Ovary (tissue), 7 donors: ENCODE measurements at regions not wholly inside any gene's neighbourhood (a gene's known extent, or its start where the extent isn't known, plus 50 kb on each side); places are given as distances from the start of the nearest gene placed in this dataset.
"Not testable (repeated sequence)": the region's sequence is repeated elsewhere in the genome, so short reads cannot be mapped to it uniquely, and the experiment has no call there.

Experiments used
- DNase-seq, 5 donors: peaks; one replicate each; pipeline ENCODE4 v3.0.0-alpha.2; 2019 to 2020
- H3K27ac ChIP-seq, 2 donors: fragments of 200-600 bp; one replicate each; pipeline versions ENCODE4 v1.5.1 to v1.8.0; 2019 to 2022
- H3K27me3 ChIP-seq: fragments of 200-600 bp; one replicate; pipeline ENCODE4 v1.8.0; 2022
- H3K36me3 ChIP-seq: fragments of 200-600 bp; sonication (generic); one replicate; pipeline ENCODE4 v1.5.1; 2019
- H3K4me1 ChIP-seq: one replicate; pipeline ENCODE4 v1.8.1; 2013; ENCODE audit warnings: mild to moderate bottlenecking, moderate library complexity; ENCODE audit not compliant: insufficient read depth
- H3K4me3 ChIP-seq: fragments of 200-600 bp; sonication (generic); one replicate; pipeline ENCODE4 v1.5.1; 2017
- H3K9me3 ChIP-seq, 2 donors: fragments of 200-600 bp in 1 of 2; sonication (generic) in 1 of 2; one replicate each; pipeline versions ENCODE4 v1.5.1 to v1.8.1; 2013 to 2019; ENCODE audit warnings: mild to moderate bottlenecking in 1 of 2, moderate library complexity in 1 of 2
- CTCF ChIP-seq, 3 donors: fragments of 450-650 bp in 2 of 3; fragments of 200-600 bp in 1 of 3; IDR thresholded peaks; one replicate each; pipeline versions ENCODE4 v1.5.1 to v1.8.0; 2016 to 2022; ENCODE audit warnings: antibody characterized with exemption in 3 of 3, mild to moderate bottlenecking in 1 of 3
- EP300 ChIP-seq: sonication (generic); formaldehyde crosslinking; IDR thresholded peaks from one replicate; pipeline ENCODE4 v1.6.1; 2017; ENCODE audit warnings: antibody characterized with exemption
- POLR2A ChIP-seq: fragments of 450-650 bp; IDR thresholded peaks from one replicate; pipeline ENCODE4 v1.6.1; 2017; ENCODE audit warnings: antibody characterized with exemption, mild to moderate bottlenecking, moderate library complexity
- WGBS, 3 donors: extraction: QIAGEN DNeasy Blood & Tissue Kit in 1 of 3; methylation state at CpG; one replicate each; pipeline versions ENCODE4 v1.1.5 to v1.1.7; 2013 to 2017; 5-methylcytosine and 5-hydroxymethylcytosine counted together
- intact Hi-C, 4 donors: fragments of 100-400 bp; cut with DNase I; formaldehyde crosslinking; loops; one replicate each; pipeline versions ENCODE4 v1.11.0 to v1.15.1; 2022 to 2023
- donor health status: DM: no; HTN: no; CAD: no; lungs with moderate emphysema.
- donor health status: DM: no; HTN: no; CAD: no.
- donor health status: Bipolar disorder and iron deficiency.
- donor health status: DM: no; HTN: no; CAD: no.
- donor health status: DM: yes; HTN: yes; CAD: no.

DNA sequence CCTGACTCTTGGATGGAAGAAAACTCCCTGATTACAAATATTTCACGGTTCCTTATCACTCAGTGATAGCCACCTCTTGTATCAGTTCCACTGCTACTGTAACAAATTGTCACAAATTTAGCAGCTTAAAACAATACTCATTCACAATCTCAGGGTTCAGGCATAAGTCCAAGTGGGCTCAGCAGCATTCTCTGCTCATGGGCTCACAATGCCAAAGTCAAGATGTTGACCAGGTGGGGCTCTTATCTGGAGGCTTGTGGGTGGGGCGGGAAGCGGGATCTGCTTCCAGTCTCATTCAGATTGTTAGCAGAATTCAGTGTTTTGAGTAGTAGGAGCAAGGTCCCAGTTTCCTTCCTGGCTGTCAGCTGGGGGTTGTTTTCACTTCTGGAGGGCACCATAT lies 137.3 kb upstream of the FAM78B start:
- no peaks in the 10 kb centered on the region for H3K4me1 ChIP-seq
- no peaks in the 10 kb centered on the region for H3K9me3 ChIP-seq
- WGBS, 3 donors: 63 to 83% (median 71%) methylated on average over 3 of the region's 3 CpGs
- H3K27ac ChIP-seq: no peak overlapping the region
- intact Hi-C loops: no loop called here
- DNase-seq: no peak
- H3K36me3 ChIP-seq: no peaks in the 10 kb centered on the region
- no peak overlapping the region for H3K4me3 ChIP-seq
- TF ChIP-seq POLR2A (no peak), EP300 (no peak), CTCF (IDR thresholded peaks at IDR 0.05) (no peak)
- no peaks in the 10 kb centered on the region for H3K27me3 ChIP-seq

DNA sequence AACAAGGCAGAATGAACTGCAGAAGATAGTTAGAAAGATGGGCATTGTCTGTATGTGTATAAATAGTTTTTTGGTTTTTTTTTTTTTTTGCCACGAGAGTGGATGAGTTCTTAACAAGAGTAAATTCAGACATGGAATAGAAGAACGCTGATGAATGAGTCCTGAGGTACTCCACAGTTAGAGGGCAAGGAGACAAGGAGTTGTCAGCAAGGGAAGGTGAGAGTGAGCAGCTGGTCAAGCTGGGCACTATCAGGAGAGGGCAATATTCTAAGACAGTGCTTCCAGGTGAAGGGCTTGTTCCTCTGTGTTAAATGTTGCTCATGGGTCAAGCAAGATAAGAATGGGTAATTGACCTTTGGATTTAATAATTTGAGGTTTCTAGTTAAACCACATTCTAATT lies 138.6 kb upstream of the FAM78B start:
- intact Hi-C loops: no loop called here
- no peak for DNase-seq
- Histone ChIP-seq H3K4me1 (no peaks in the 10 kb centered on the region), H3K36me3 (no peaks in the 10 kb centered on the region), H3K27me3 (no peaks in the 10 kb centered on the region), H3K9me3 (no peaks in the 10 kb centered on the region), H3K4me3 (no peak overlapping the region), H3K27ac (no peak overlapping the region)
- 61 to 70% (median 67%) methylated on average over 2 of the region's 2 CpGs for WGBS, 3 donors
- TF ChIP-seq CTCF (IDR thresholded peaks at IDR 0.05): no peak

DNA sequence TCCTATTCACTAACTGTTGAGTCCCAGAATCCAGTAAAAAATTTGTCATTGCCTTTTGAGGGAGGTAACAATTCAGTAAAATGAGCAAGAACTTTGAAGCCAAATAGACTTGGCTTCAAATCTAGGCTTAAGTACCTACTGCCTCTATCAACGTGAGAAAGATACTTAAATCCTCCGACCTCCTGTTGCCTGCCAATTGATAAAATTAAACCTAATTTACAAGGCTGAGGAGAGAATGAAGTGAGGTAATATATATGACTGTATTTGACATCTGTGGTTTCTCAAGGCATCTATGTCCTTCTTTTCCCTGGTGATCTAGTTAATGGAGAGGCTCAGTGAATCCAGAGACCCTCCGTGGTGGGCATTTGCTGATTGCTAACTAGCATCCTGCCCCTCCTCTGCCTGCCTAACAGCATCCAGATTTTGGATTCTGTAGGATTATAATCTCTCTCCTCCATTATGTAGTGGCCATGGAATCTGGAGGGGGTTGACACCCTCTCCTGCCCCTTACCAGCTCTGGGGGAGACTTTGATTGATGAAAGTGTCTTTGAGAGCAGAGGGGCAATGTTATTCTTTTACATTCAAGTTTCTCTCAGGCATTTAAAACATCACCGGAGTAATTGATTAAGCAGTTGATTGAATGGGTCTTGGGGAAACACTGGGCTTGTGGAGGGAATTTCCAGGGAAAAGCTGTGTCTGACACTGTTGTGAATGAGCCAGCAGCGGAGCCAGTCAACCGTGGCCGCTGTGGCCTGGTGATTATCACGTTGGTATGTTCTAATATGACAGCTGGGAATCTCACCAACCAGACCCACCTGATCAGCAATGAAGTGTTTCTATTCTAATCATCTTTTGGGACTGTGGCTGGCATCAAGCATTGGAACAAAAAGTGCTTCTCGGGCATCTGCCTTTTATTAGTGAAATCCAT lies 140.7 kb upstream of the FAM78B start:
- no peaks in the 10 kb centered on the region for H3K27me3 ChIP-seq
- H3K9me3 ChIP-seq: no peaks in the 10 kb centered on the region
- TF ChIP-seq EP300 (no peak), CTCF (IDR thresholded peaks at IDR 0.05) (no peak), POLR2A (no peak)
- no peaks in the 10 kb centered on the region for H3K4me1 ChIP-seq
- DNase-seq: no peak
- intact Hi-C loops: no loop called here
- H3K4me3 ChIP-seq: no peak overlapping the region
- WGBS, 3 donors: 24 to 32% (median 26%) methylated on average over 9 of the region's 9 CpGs
- no peak overlapping the region for H3K27ac ChIP-seq
- H3K36me3 ChIP-seq: no peaks in the 10 kb centered on the region

- H3K27me3 ChIP-seq, H3K27ac ChIP-seq, intact Hi-C loops, H3K4me3 ChIP-seq, H3K36me3 ChIP-seq, H3K4me1 ChIP-seq, H3K9me3 ChIP-seq, DNase-seq: not testable (repeated sequence)
- WGBS, 3 donors: 75 to 79% (median 75%) methylated on average over 5 of the region's 5 CpGs
These were observed 149.5 kb upstream of the FAM78B start for GRCh38 chr1:166316306-166316705.

DNA sequence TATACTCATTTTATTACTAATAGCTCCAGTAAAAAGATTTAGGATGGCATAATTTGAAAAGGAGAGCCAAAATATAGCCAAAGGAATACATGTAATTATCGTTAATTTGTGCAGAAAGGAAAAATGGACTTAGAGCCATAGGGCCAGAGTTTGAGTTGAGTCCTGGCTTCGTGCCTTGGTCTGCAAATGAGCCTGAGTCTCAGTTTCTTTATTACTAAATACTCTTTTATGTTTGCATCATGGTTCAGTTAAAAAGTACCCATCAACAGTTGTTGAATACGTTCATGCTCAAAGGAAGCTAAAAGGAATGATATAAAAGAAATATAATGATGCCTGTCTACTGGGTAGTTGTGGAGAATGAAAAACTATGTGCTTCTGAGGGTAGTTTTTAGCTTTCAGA lies 155.7 kb upstream of the FAM78B start:
- Histone ChIP-seq H3K27me3 (no peaks in the 10 kb centered on the region), H3K4me1 (no peaks in the 10 kb centered on the region), H3K36me3 (no peaks in the 10 kb centered on the region), H3K4me3 (no peak overlapping the region), H3K27ac (no peak overlapping the region), H3K9me3 (no peaks in the 10 kb centered on the region)
- no peak for TF ChIP-seq CTCF (IDR thresholded peaks at IDR 0.05)
- no peak for TF ChIP-seq EP300
- no peak for TF ChIP-seq POLR2A
- intact Hi-C loops: no loop called here
- WGBS, 3 donors: 63 to 75% (median 66%) methylated on average over 3 of the region's 3 CpGs
- DNase-seq: no peak
